ENCODE measurements at regions not wholly inside any gene's neighbourhood (a gene's known extent, or its start where the extent isn't known, plus 50 kb on each side); places are given as distances from the start of the nearest gene placed in this dataset.

- H3K4me3 ChIP-seq, result no peak overlapping the region
- peaks cover 24 to 41% (median 32%) of the 10 kb centered on the region in 4 donors for H3K4me1 ChIP-seq
- WGBS, 5 donors, result 55 to 76% (median 62%) methylated on average over 9 to 12 of the region's 12 CpGs
- TF ChIP-seq POLR2A (IDR thresholded peaks at IDR 0.05) (no peak), POLR2AphosphoS5 (IDR thresholded peaks at IDR 0.05) (no peak), EP300 (IDR thresholded peaks at IDR 0.05) (no peak)
- TF ChIP-seq, protein P1, sequence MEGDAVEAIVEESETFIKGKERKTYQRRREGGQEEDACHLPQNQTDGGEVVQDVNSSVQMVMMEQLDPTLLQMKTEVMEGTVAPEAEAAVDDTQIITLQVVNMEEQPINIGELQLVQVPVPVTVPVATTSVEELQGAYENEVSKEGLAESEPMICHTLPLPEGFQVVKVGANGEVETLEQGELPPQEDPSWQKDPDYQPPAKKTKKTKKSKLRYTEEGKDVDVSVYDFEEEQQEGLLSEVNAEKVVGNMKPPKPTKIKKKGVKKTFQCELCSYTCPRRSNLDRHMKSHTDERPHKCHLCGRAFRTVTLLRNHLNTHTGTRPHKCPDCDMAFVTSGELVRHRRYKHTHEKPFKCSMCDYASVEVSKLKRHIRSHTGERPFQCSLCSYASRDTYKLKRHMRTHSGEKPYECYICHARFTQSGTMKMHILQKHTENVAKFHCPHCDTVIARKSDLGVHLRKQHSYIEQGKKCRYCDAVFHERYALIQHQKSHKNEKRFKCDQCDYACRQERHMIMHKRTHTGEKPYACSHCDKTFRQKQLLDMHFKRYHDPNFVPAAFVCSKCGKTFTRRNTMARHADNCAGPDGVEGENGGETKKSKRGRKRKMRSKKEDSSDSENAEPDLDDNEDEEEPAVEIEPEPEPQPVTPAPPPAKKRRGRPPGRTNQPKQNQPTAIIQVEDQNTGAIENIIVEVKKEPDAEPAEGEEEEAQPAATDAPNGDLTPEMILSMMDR (IDR thresholded peaks at IDR 0.05), result no peak
- no peaks in the 10 kb centered on the region for H3K9me3 ChIP-seq
- peaks cover 0 to 31% (median 9%) of the 10 kb centered on the region in 3 donors for H3K27me3 ChIP-seq
- intact Hi-C loops (cut with DNase I; ENCODE audit: low total_unique reads), result no loop called here
- no peak overlapping the region for H3K27ac ChIP-seq
- DNase-seq, result no peak
- H3K36me3 ChIP-seq, result no peaks in the 10 kb centered on the region
Observed at GRCh38 chr16:85465328-85466303, 147.5 kb upstream of the GSE1 start.

DNA sequence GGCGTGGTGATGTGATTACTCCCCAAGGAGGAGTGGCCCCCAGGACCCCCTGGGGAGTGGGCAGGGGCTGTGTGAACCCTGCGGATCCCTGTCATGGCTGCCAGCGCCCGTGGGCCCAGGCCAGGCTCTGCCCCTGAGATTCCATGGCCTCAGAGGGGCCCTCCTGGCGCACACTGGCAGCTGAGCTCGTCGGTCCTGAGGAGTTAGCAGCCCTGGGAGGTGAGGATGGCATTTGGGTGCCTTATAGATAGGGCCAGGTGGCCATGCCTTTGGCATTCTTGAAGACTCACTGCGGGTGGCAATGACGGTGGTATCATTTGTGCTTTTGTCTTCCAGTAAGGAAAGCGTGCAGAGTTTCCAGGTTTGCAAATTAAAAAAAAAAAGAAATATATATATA is 146.8 kb upstream of the GSE1 start:
- Histone ChIP-seq H3K9me3 (no peaks in the 10 kb centered on the region), H3K4me1 (peaks cover 18 to 34% (median 26%) of the 10 kb centered on the region in 4 donors), H3K27ac (no peak overlapping the region), H3K27me3 (peaks cover 0 to 30% (median 9%) of the 10 kb centered on the region in 3 donors), H3K36me3 (no peaks in the 10 kb centered on the region), H3K4me3 (no peak overlapping the region)
- DNase-seq, result no peak
- intact Hi-C loops (cut with DNase I; ENCODE audit: low total_unique reads), result no loop called here
- TF ChIP-seq EP300 (IDR thresholded peaks at IDR 0.05) (no peak), POLR2A (IDR thresholded peaks at IDR 0.05) (no peak), POLR2AphosphoS5 (IDR thresholded peaks at IDR 0.05) (no peak)
- TF ChIP-seq, protein P1 (IDR thresholded peaks at IDR 0.05), result no peak
- WGBS, 5 donors, result 86 to 96% (median 91%) methylated on average over 5 to 10 of the region's 10 CpGs

GRCh38 chr16:85466989-85467388 is 146.1 kb upstream of the GSE1 start:
- TF ChIP-seq POLR2AphosphoS5 (IDR thresholded peaks at IDR 0.05), result no peak
- intact Hi-C loops (cut with DNase I; ENCODE audit: low total_unique reads), result no loop called here
- WGBS, 5 donors, result 92 to 97% (median 95%) methylated on average over 12 of the region's 12 CpGs
- Histone ChIP-seq H3K4me1 (peaks cover 12 to 33% (median 22%) of the 10 kb centered on the region in 4 donors), H3K4me3 (no peak overlapping the region), H3K27ac (no peak overlapping the region), H3K27me3 (peaks cover 0 to 23% (median 9%) of the 10 kb centered on the region in 3 donors), H3K36me3 (no peaks in the 10 kb centered on the region), H3K9me3 (no peaks in the 10 kb centered on the region)
- no peak for DNase-seq

DNA sequence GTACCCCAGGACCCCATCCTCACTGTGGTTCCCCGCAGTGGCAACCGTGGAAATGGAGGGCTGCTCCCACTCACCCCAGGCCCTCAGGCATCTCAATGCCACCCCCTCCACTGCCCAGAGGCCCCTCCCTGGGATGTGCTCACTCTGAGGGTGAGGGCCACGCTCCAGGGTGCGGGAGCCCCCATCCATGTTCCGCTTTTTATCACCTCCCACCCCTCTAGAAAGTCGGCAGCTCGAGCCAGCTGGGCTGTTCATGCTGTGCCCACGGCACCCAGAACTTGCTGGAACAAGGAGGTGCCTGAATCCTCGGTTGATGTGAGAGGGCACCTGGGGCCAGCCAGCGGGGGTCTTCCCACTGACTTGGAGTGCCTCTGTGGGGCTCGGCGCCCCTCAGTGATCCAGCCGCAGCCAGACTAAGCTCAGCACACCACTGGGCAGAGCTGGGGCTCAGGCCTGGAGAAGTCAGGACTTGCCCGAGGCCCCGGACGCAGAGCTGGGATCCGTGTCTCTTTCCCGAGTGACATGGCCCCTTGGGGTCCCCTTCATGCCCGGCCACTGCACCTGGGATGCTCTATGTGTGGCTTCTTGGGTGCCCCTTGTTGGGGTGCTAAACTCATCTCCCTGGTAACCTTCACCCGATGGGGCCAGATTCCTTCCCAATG is 143.1 kb upstream of the GSE1 start:
- intact Hi-C loops (cut with DNase I; ENCODE audit: low total_unique reads), result no loop called here
- Histone ChIP-seq H3K9me3 (no peaks in the 10 kb centered on the region), H3K27me3 (no peaks in the 10 kb centered on the region), H3K27ac (no peak overlapping the region), H3K4me1 (peaks cover 7 to 33% (median 12%) of the 10 kb centered on the region in 4 donors), H3K36me3 (no peaks in the 10 kb centered on the region), H3K4me3 (no peak overlapping the region)
- no peak for DNase-seq
- 86 to 95% (median 92%) methylated on average over 17 to 20 of the region's 20 CpGs for WGBS, 5 donors
- no peak for TF ChIP-seq POLR2A (IDR thresholded peaks at IDR 0.05)

- WGBS, 5 donors, result 75 to 90% (median 84%) methylated on average over 7 to 13 of the region's 13 CpGs
- intact Hi-C loops (cut with DNase I; ENCODE audit: low total_unique reads), result no loop called here
Observed at GRCh38 chr16:85470873-85471272, 142.2 kb upstream of the GSE1 start.

More at GRCh38 chr16:85470873-85471272, 142.2 kb upstream of the GSE1 start:
- H3K9me3 ChIP-seq, result no peaks in the 10 kb centered on the region
- H3K27ac ChIP-seq, result no peak overlapping the region
- no peaks in the 10 kb centered on the region for H3K27me3 ChIP-seq
- H3K4me1 ChIP-seq, result peaks cover 7 to 39% (median 13%) of the 10 kb centered on the region in 4 donors
- DNase-seq, result no peak
- H3K4me3 ChIP-seq, result no peak overlapping the region
- TF ChIP-seq POLR2A (IDR thresholded peaks at IDR 0.05) (no peak), EP300 (IDR thresholded peaks at IDR 0.05) (no peak), POLR2AphosphoS5 (IDR thresholded peaks at IDR 0.05) (no peak)
- TF ChIP-seq, protein P1 (IDR thresholded peaks at IDR 0.05), result no peak
- no peaks in the 10 kb centered on the region for H3K36me3 ChIP-seq
